CD4-positive, alpha-beta T cell (primary cell): ENCODE measurements at regions not wholly inside any gene's neighbourhood (a gene's known extent, or its start where the extent isn't known, plus 50 kb on each side); places are given as distances from the start of the nearest gene placed in this dataset.

Experiments used
- ATAC-seq: fragments of 200-7000 bp; cut with Tn5 transposase; one replicate; pipeline ENCODE4 v1.10.0; 2022; ENCODE audit warnings: mild to moderate bottlenecking; ENCODE audit not compliant: poor library complexity
- CTCF ChIA-PET: fragments of 350-600 bp; sonication (Branson Sonifier 250); formaldehyde crosslinking; loops from one replicate; lab custom pipeline; 2021; ENCODE audit warnings: antibody characterized with exemption, inconsistent platforms; lab: Charles Lee
- POLR2A ChIA-PET: fragments of 350-600 bp; sonication (Branson Sonifier 250); formaldehyde crosslinking; loops from one replicate; lab custom pipeline; 2021; ENCODE audit warnings: antibody characterized with exemption, inconsistent platforms; lab: Charles Lee
- DNase-seq, 14 experiments: peaks; one replicate each; pipeline ENCODE4 v3.0.0-alpha.2; 2013 to 2020; ENCODE audit warnings: mixed read lengths in 2 of 14
- H3K27ac ChIP-seq, 2 donors: one replicate each; pipeline versions ENCODE4 v1.5.1 to v1.7.0; 2013; ENCODE audit warnings: low read length in 2 of 2, low read depth in 1 of 2, mild to moderate bottlenecking in 1 of 2
- H3K27me3 ChIP-seq, 2 experiments: 1 replicate in 1 of 2; 2 replicates in 1 of 2; pipeline versions ENCODE4 v1.6.1 to v1.7.0; 2013; ENCODE audit warnings: low read length in 2 of 2, control low read depth in 1 of 2, mild to moderate bottlenecking in 1 of 2, moderate library complexity in 1 of 2; ENCODE audit not compliant: insufficient read depth in 2 of 2, control insufficient read depth in 1 of 2
- H3K36me3 ChIP-seq: one replicate; pipeline ENCODE4 v1.6.1; 2013; ENCODE audit warnings: low read length, control low read depth; ENCODE audit not compliant: insufficient read depth
- H3K4me1 ChIP-seq: one replicate; pipeline ENCODE4 v1.6.1; 2013; ENCODE audit warnings: low read length, control low read depth; ENCODE audit not compliant: insufficient read depth
- H3K4me3 ChIP-seq: one replicate; pipeline ENCODE4 v1.5.1; 2013; ENCODE audit warnings: mild to moderate bottlenecking, low read length, moderate library complexity
- H3K9me3 ChIP-seq, 2 experiments: 1 replicate in 1 of 2; 2 replicates in 1 of 2; pipeline versions ENCODE4 v1.6.1 to v1.7.0; 2013; ENCODE audit warnings: low read length in 2 of 2, mild to moderate bottlenecking in 2 of 2, control low read depth in 1 of 2, moderate library complexity in 1 of 2; ENCODE audit not compliant: control insufficient read depth in 1 of 2, insufficient read depth in 1 of 2
- H3K27ac Mint-ChIP-seq: one replicate; pipeline ENCODE4 v1.8.0; 2020; ENCODE audit warnings: mixed read lengths
- H3K27me3 Mint-ChIP-seq: one replicate; pipeline ENCODE4 v1.8.0; 2021; ENCODE audit warnings: mixed read lengths
- H3K36me3 Mint-ChIP-seq: one replicate; pipeline ENCODE4 v1.8.0; 2021; ENCODE audit warnings: low read depth, mixed read lengths
- H3K4me1 Mint-ChIP-seq: one replicate; pipeline ENCODE4 v1.8.0; 2021; ENCODE audit warnings: low read depth, mixed read lengths
- H3K4me3 Mint-ChIP-seq: one replicate; pipeline ENCODE4 v1.8.0; 2020; ENCODE audit warnings: mild to moderate bottlenecking, mixed read lengths
- H3K9me3 Mint-ChIP-seq: one replicate; pipeline ENCODE4 v1.8.0; 2020; ENCODE audit warnings: mixed read lengths
- CTCF ChIP-seq: fragments of 200-600 bp; IDR thresholded peaks from one replicate; pipeline ENCODE4 v1.8.0; 2022; ENCODE audit warnings: antibody characterized with exemption, mild to moderate bottlenecking
- intact Hi-C, 2 experiments: fragments of 100-400 bp; cut with DNase I in 1 of 2; cut with micrococcal nuclease in 1 of 2; formaldehyde crosslinking; loops; one replicate each; pipeline versions ENCODE4 v1.15.1 to v1.9.0; 2023 to 2025; cut with DNase I, micrococcal nuclease

DNA sequence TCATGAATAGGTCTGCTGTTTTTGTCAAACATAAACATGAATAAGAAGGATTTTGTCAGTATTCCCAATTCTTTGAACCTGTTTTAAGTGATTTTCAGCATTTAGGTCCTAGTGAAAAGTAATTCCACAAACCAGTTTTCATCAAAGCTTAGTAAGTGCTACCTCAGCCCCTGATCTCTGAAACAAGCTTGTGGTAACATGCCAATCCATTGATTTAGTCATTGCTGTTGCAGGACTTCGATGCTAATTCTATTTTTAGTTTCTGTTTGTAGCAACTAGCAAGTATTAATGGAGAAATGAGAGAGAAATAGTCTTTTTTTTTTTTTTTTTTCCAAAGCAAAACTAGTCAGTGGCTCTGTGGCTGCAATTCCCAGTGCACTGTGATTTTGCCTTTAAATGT lies 91.4 kb downstream of the JRKL start:
- H3K27me3 Mint-ChIP-seq: peaks cover 34% of the 10 kb centered on the region

GRCh38 chr11:96481771-96482170 lies 92.0 kb downstream of the JRKL start:
- ATAC-seq: no peak

More for the DNA sequence above, 91.4 kb downstream of the JRKL start:
- Mint-ChIP-seq H3K36me3 (no peaks in the 10 kb centered on the region), H3K9me3 (no peaks in the 10 kb centered on the region), H3K4me3 (no peak overlapping the region), H3K27ac (no peak overlapping the region), H3K4me1 (no peaks in the 10 kb centered on the region)
- Histone ChIP-seq H3K4me3 (no peak overlapping the region), H3K9me3 (no peaks in the 10 kb centered on the region), H3K27ac (no peak overlapping the region), H3K27me3 (peaks cover 0 to 6% of the 10 kb centered on the region in 2 experiments), H3K36me3 (no peaks in the 10 kb centered on the region), H3K4me1 (no peaks in the 10 kb centered on the region)
- TF ChIP-seq CTCF: no peak
- ChIA-PET POLR2A (no interaction called here), CTCF (no interaction called here)
- DNase-seq: no peak
- intact Hi-C loops: no loop called here
- ATAC-seq: no peak

DNA sequence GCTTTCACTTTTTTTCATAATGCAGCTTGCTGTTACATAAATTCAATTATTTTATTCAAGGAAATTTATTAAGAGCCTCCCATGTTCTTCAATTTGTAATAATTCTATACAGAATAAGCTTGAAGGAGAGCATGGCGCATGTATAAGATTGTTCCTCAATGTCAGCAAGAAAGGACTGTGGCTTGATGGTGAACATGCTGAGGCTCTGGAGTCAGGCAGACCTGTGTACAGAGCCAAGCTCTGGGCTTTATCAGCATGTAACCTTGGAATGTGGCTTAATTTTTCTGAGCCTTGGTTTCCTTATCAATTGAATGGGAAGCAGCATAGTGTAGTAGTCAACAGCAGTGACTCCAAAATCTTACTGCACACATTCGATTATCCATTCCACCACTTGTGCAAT lies 92.4 kb downstream of the JRKL start:
- intact Hi-C loops: no loop called here
- Mint-ChIP-seq H3K27me3 (peaks cover 34% of the 10 kb centered on the region), H3K4me3 (no peak overlapping the region), H3K9me3 (no peaks in the 10 kb centered on the region), H3K27ac (no peak overlapping the region), H3K36me3 (no peaks in the 10 kb centered on the region), H3K4me1 (no peaks in the 10 kb centered on the region)
- CTCF ChIA-PET: no interaction called here
- Histone ChIP-seq H3K27me3 (peaks cover 7 to 11% of the 10 kb centered on the region in 2 experiments), H3K4me1 (no peaks in the 10 kb centered on the region), H3K36me3 (no peaks in the 10 kb centered on the region), H3K4me3 (no peak overlapping the region), H3K9me3 (peaks cover 0 to under 1% of the 10 kb centered on the region in 2 experiments), H3K27ac (no peak overlapping the region)
- POLR2A ChIA-PET: no interaction called here
- ATAC-seq (no peak), DNase-seq (no peak)
- TF ChIP-seq CTCF: no peak

More at GRCh38 chr11:96481771-96482170, 92.0 kb downstream of the JRKL start:
- Mint-ChIP-seq H3K36me3 (no peaks in the 10 kb centered on the region), H3K9me3 (no peaks in the 10 kb centered on the region), H3K4me1 (no peaks in the 10 kb centered on the region), H3K27ac (no peak overlapping the region), H3K27me3 (peaks cover 34% of the 10 kb centered on the region), H3K4me3 (no peak overlapping the region)
- no peaks in the 10 kb centered on the region for H3K9me3 ChIP-seq
- no peak for TF ChIP-seq CTCF
- intact Hi-C loops: no loop called here
- POLR2A ChIA-PET: no interaction called here
- H3K4me1 ChIP-seq: no peaks in the 10 kb centered on the region
- peaks cover 5 to 7% of the 10 kb centered on the region in 2 experiments for H3K27me3 ChIP-seq
- no peak overlapping the region for H3K4me3 ChIP-seq
- H3K27ac ChIP-seq: no peak overlapping the region
- CTCF ChIA-PET: no interaction called here
- no peaks in the 10 kb centered on the region for H3K36me3 ChIP-seq
- DNase-seq: no peak
